Activated naive CD4-positive, alpha-beta T cell treated with Interleukin-2 at 50 U/mL for 16 hours (primary cell): ENCODE measurements at regions not wholly inside any gene's neighbourhood (a gene's known extent, or its start where the extent isn't known, plus 50 kb on each side); places are given as distances from the start of the nearest gene placed in this dataset.

Experiments used
- DNase-seq: peaks from one replicate; pipeline ENCODE4 v3.0.0-alpha.2; 2020

- no peak for DNase-seq
Observed at GRCh38 chr3:102124704-102125103, 275.4 kb downstream of the NFKBIZ start.

GRCh38 chr3:102125197-102125993 lies 276.1 kb downstream of the NFKBIZ start:
- DNase-seq, result no peak

GRCh38 chr3:102125994-102126368 lies 276.7 kb downstream of the NFKBIZ start:
- DNase-seq, result no peak

GRCh38 chr3:102129760-102130608 lies 280.7 kb downstream of the NFKBIZ start:
- no peak for DNase-seq

GRCh38 chr3:102132370-102132769 lies 283.1 kb downstream of the NFKBIZ start:
- no peak for DNase-seq

- no peak for DNase-seq
Observed at GRCh38 chr3:102133376-102133775, 284.1 kb downstream of the NFKBIZ start.

- DNase-seq, result no peak
Observed at GRCh38 chr3:102135316-102135715, 286.0 kb downstream of the NFKBIZ start.

GRCh38 chr3:102136183-102136582 lies 286.9 kb downstream of the NFKBIZ start:
- no peak for DNase-seq

GRCh38 chr3:102140116-102140515 lies 290.8 kb downstream of the NFKBIZ start:
- no peak for DNase-seq

- no peak for DNase-seq
Observed at GRCh38 chr3:102141096-102141927, 292.0 kb downstream of the NFKBIZ start.

- DNase-seq, result no peak
Observed at GRCh38 chr3:102141928-102142239, 292.6 kb downstream of the NFKBIZ start.

GRCh38 chr3:102142379-102143060 lies 292.3 kb upstream of the ZPLD1 start:
- DNase-seq, result no peak

- no peak for DNase-seq
Observed at GRCh38 chr3:102143536-102143935, 291.3 kb upstream of the ZPLD1 start.

GRCh38 chr3:102144063-102144462 lies 290.8 kb upstream of the ZPLD1 start:
- no peak for DNase-seq

- DNase-seq, result no peak
Observed at GRCh38 chr3:102148598-102149337, 286.0 kb upstream of the ZPLD1 start.

GRCh38 chr3:102151935-102152334 lies 282.9 kb upstream of the ZPLD1 start:
- DNase-seq, result no peak

- no peak for DNase-seq
Observed at GRCh38 chr3:102156426-102156825, 278.4 kb upstream of the ZPLD1 start.

GRCh38 chr3:102158080-102158740 lies 276.6 kb upstream of the ZPLD1 start:
- DNase-seq, result no peak

GRCh38 chr3:102159810-102160451 lies 274.9 kb upstream of the ZPLD1 start:
- no peak for DNase-seq

GRCh38 chr3:102161384-102162006 lies 273.3 kb upstream of the ZPLD1 start:
- no peak for DNase-seq
